HUES6 (cell line): ENCODE measurements at regions not wholly inside any gene's neighbourhood (a gene's known extent, or its start where the extent isn't known, plus 50 kb on each side); places are given as distances from the start of the nearest gene placed in this dataset.

Experiments used
- H3K27ac ChIP-seq: 2 replicates; pipeline ENCODE4 v1.7.0; 2013; ENCODE audit warnings: low read depth, mild to moderate bottlenecking, low read length, inconsistent platforms
- H3K27me3 ChIP-seq: 2 replicates; pipeline ENCODE4 v1.6.1; 2013; ENCODE audit warnings: low read length; ENCODE audit not compliant: control insufficient read depth, insufficient read depth
- H3K36me3 ChIP-seq: 2 replicates; pipeline ENCODE4 v1.6.1; 2013; ENCODE audit warnings: low read length; ENCODE audit not compliant: control insufficient read depth, insufficient read depth
- H3K4me1 ChIP-seq: 2 replicates; pipeline ENCODE4 v1.6.1; 2013; ENCODE audit warnings: low read length; ENCODE audit not compliant: control insufficient read depth, insufficient read depth
- H3K4me3 ChIP-seq: 2 replicates; pipeline ENCODE4 v1.5.1; 2013; ENCODE audit warnings: low read depth, low read length
- H3K9ac ChIP-seq: one replicate; pipeline ENCODE4 v1.6.1; 2013; ENCODE audit warnings: mild to moderate bottlenecking, low read length
- H3K9me3 ChIP-seq: 2 replicates; pipeline ENCODE4 v1.6.1; 2013; ENCODE audit warnings: low read depth, low read length; ENCODE audit not compliant: control insufficient read depth, insufficient read depth

GRCh38 chr21:18460979-18461378 is 57.4 kb upstream of the TMPRSS15 start:
- Histone ChIP-seq H3K4me1 (peaks cover 6% of the 10 kb centered on the region; the same call in 1 of the 2 replicates), H3K36me3 (no peaks in the 10 kb centered on the region), H3K4me3 (no peak overlapping the region), H3K9ac (no peak overlapping the region), H3K27me3 (no peaks in the 10 kb centered on the region), H3K27ac (no peak overlapping the region), H3K9me3 (no peaks in the 10 kb centered on the region)

GRCh38 chr21:18461743-18462142 is 58.2 kb upstream of the TMPRSS15 start:
- Histone ChIP-seq H3K27me3 (no peaks in the 10 kb centered on the region), H3K9ac (no peak overlapping the region), H3K4me1 (peaks cover 6% of the 10 kb centered on the region; the same call in 1 of the 2 replicates), H3K4me3 (no peak overlapping the region), H3K27ac (no peak overlapping the region), H3K9me3 (no peaks in the 10 kb centered on the region), H3K36me3 (no peaks in the 10 kb centered on the region)

- H3K4me1 ChIP-seq = no peaks in the 10 kb centered on the region; the same call in 1 of the 2 replicates
- H3K27me3 ChIP-seq = no peaks in the 10 kb centered on the region
- H3K4me3 ChIP-seq = no peak overlapping the region
- H3K9me3 ChIP-seq = no peaks in the 10 kb centered on the region
- H3K36me3 ChIP-seq = no peaks in the 10 kb centered on the region
- no peak overlapping the region for H3K27ac ChIP-seq
- no peak overlapping the region for H3K9ac ChIP-seq
Measured at GRCh38 chr21:18467715-18468114, 64.1 kb upstream of the TMPRSS15 start.

GRCh38 chr21:18468790-18469189 is 65.2 kb upstream of the TMPRSS15 start:
- H3K9ac ChIP-seq = no peak overlapping the region
- H3K27ac ChIP-seq = no peak overlapping the region
- H3K9me3 ChIP-seq = no peaks in the 10 kb centered on the region
- H3K36me3 ChIP-seq = no peaks in the 10 kb centered on the region
- H3K27me3 ChIP-seq = no peaks in the 10 kb centered on the region
- no peak overlapping the region for H3K4me3 ChIP-seq
- H3K4me1 ChIP-seq = no peaks in the 10 kb centered on the region

GRCh38 chr21:18476639-18477038 is 73.1 kb upstream of the TMPRSS15 start:
- Histone ChIP-seq H3K4me1 (no peaks in the 10 kb centered on the region), H3K27ac (no peak overlapping the region), H3K36me3 (no peaks in the 10 kb centered on the region), H3K9ac (no peak overlapping the region), H3K4me3 (no peak overlapping the region), H3K27me3 (no peaks in the 10 kb centered on the region), H3K9me3 (no peaks in the 10 kb centered on the region)

- Histone ChIP-seq H3K4me1 (no peaks in the 10 kb centered on the region), H3K9ac (no peak overlapping the region), H3K36me3 (no peaks in the 10 kb centered on the region), H3K27ac (no peak overlapping the region), H3K27me3 (no peaks in the 10 kb centered on the region), H3K4me3 (no peak overlapping the region), H3K9me3 (no peaks in the 10 kb centered on the region)
Measured at GRCh38 chr21:18477043-18477442, 73.5 kb upstream of the TMPRSS15 start.

GRCh38 chr21:18478513-18478912 is 74.9 kb upstream of the TMPRSS15 start:
- Histone ChIP-seq H3K9me3 (no peaks in the 10 kb centered on the region), H3K4me1 (no peaks in the 10 kb centered on the region), H3K9ac (no peak overlapping the region), H3K4me3 (no peak overlapping the region), H3K36me3 (no peaks in the 10 kb centered on the region), H3K27ac (no peak overlapping the region), H3K27me3 (no peaks in the 10 kb centered on the region)

GRCh38 chr21:18488252-18488651 is 84.7 kb upstream of the TMPRSS15 start:
- H3K9ac ChIP-seq = no peak overlapping the region
- H3K27me3 ChIP-seq = no peaks in the 10 kb centered on the region
- no peak overlapping the region for H3K27ac ChIP-seq
- H3K4me1 ChIP-seq = peaks cover 1% of the 10 kb centered on the region; the same call in 1 of the 2 replicates
- no peaks in the 10 kb centered on the region for H3K36me3 ChIP-seq
- no peaks in the 10 kb centered on the region for H3K9me3 ChIP-seq
- H3K4me3 ChIP-seq = no peak overlapping the region

- Histone ChIP-seq H3K4me3 (no peak overlapping the region), H3K27me3 (no peaks in the 10 kb centered on the region), H3K4me1 (peaks cover 6% of the 10 kb centered on the region; the same call in 1 of the 2 replicates), H3K9ac (no peak overlapping the region), H3K27ac (no peak overlapping the region), H3K36me3 (no peaks in the 10 kb centered on the region), H3K9me3 (no peaks in the 10 kb centered on the region)
Measured at GRCh38 chr21:18493422-18493821, 89.8 kb upstream of the TMPRSS15 start.

- Histone ChIP-seq H3K9ac (no peak overlapping the region), H3K4me3 (no peak overlapping the region), H3K27me3 (no peaks in the 10 kb centered on the region), H3K27ac (no peak overlapping the region), H3K4me1 (peaks cover 6% of the 10 kb centered on the region; the same call in 1 of the 2 replicates), H3K36me3 (no peaks in the 10 kb centered on the region), H3K9me3 (no peaks in the 10 kb centered on the region)
Measured at GRCh38 chr21:18495523-18495922, 91.9 kb upstream of the TMPRSS15 start.

- no peak overlapping the region for H3K27ac ChIP-seq
Measured at GRCh38 chr21:18498431-18498830, 94.8 kb upstream of the TMPRSS15 start.

More at GRCh38 chr21:18498431-18498830, 94.8 kb upstream of the TMPRSS15 start:
- Histone ChIP-seq H3K9ac (no peak overlapping the region), H3K27me3 (no peaks in the 10 kb centered on the region), H3K36me3 (no peaks in the 10 kb centered on the region), H3K9me3 (no peaks in the 10 kb centered on the region), H3K4me1 (peaks cover 7% of the 10 kb centered on the region; the same call in 1 of the 2 replicates), H3K4me3 (no peak overlapping the region)
